HG02938 (cell line): ENCODE measurements at regions not wholly inside any gene's neighbourhood (a gene's known extent, or its start where the extent isn't known, plus 50 kb on each side); places are given as distances from the start of the nearest gene placed in this dataset.
"Not testable (repeated sequence)": the region's sequence is repeated elsewhere in the genome, so short reads cannot be mapped to it uniquely, and the experiment has no call there.

Experiments
- ATAC-seq: cut with Tn5 transposase; IDR thresholded peaks from one replicate; pipeline ENCODE4 v1.9.1; 2021; ENCODE audit warnings: mild to moderate bottlenecking, moderate library complexity; ENCODE audit not compliant: unreplicated experiment

DNA sequence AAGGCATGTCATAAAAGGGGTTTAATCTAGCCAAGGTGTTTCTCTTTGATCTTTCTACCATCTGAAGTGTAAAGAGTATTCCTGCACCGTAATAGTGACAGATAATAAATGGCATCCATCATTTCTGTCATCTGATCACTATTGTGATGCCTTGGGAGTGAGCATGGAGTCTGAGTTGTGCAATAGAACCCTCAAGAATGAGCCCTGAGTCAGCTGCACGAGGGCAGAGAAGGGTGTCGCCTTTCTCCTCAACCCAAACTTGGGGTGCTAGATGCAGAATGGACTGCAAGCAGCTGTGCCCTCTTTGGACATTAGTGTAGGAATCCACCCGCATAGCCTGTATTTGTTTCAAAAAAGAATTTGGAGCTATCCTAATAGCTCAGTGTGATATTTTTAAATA lies 115.2 kb downstream of the ZNF37A start:
- no peak for ATAC-seq

DNA sequence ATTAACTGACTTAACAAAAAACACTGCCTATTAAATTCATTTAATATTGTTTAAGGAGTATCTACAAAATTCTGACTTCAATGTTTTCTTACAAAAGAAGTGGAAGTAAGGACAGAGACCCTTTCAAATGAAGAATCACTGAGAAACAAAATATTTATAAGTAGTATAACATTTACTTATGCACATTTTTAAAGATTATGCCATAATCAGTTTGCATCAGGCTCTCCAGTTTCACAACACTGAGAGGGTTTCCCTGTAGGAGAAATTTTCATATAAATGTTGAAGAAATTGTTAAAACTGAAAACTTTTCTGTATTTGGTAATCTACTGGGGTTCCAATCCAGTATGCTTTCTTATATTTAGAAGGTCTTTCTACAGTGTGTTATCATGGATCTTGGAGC lies 115.6 kb downstream of the ZNF37A start:
- not testable (repeated sequence) for ATAC-seq

DNA sequence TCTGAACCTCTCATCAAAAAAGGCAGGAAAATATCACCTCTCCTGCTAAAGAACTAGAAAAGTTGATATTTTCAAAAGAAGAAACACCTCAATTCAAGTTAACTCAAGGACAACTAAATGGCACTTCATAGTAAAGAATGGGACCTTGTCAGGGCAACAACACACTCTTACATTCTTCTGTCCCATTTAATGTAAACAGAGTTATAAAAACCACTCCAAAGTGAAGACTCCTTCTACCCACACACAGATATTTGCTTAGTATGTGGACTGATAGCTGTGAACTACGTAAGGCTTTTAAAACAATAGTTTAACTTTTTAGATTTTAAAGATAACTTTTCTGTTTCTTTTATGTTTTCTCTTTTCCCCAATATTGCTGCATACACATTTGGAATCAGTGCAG lies 118.3 kb downstream of the ZNF37A start:
- ATAC-seq = no peak

DNA sequence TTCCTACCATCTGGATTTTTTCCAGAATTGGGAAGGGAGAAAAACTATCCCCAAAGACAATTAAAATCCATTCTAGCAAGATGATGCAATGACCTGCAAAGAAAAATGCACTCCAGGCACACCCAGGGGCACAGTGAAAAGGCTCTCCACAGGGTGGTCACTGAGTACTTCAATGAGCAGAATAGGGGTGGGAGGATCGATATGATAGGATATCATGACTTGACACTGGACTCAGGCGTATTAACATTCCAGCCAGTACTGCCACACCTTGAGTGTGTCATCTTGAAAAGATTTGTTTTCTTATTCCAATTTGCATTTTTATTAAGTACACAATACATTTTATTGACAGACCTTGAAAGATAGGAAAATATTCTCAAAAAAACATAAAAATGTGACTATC lies 132.2 kb downstream of the ZNF37A start:
- no peak for ATAC-seq

DNA sequence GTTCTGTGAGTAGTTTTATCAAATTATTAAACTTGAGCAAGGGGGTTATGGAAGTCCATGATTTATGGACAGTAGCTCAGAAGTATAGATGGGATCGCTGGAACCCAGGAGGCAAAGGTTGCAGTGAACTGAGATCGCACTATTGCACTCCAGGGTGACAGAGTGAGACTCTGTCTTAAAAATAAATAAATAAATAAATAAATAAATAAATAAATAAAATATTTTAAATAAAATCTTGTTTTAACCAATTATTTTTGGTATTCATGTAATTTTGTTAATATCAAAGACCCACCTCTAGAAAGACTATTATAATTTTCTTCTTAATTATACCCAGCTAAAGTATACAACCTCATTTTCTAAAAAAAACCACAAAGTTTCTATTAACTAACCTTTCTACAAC lies 134.3 kb downstream of the ZNF37A start:
- no peak for ATAC-seq

DNA sequence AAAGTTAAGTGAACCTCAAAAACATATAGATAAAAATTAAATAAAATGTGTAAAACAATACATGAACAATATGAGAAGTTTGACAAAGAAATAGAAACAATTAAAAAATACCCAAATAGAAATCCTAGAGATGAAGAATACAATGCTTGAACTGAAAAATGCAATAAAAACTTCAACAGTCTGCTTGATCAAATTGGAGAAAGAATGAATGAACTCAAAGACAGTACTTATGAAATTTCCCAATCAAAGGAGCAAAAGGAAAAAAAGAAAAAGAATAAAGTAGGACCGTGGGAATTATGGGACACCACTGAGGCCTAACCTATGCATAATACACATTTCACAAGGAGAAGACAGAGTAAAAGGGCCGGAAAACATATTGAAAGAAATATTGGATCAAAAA lies 144.3 kb downstream of the ZNF37A start:
- ATAC-seq = not testable (repeated sequence)

DNA sequence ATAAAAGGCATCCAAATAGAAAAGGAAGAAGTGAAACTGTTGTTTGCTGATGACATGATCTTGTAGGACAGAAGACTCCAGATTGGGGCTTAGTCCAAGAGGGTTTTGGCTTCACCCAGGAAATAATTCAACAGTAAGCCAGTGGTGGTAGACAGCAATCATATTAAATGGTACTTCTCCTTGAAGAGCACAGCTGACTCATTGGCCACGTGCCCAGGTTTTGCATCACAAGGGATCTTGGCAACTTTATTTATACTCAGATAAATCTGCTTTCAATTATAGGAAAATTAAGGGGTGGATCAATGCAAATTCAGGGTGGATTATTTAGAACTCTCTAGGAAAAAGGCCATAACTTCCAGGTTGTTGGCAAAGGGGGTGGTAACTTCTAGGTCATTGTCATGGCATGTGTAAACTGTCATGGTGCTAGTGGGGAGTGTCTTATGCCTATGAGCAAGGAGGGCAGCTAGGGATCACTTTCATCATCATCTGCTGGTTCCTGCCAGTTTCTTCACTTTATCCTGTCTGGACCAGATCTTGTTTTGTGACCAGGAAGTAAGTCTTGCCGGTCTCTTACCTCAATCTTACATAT lies 148.0 kb downstream of the ZNF37A start:
- ATAC-seq = not testable (repeated sequence)

DNA sequence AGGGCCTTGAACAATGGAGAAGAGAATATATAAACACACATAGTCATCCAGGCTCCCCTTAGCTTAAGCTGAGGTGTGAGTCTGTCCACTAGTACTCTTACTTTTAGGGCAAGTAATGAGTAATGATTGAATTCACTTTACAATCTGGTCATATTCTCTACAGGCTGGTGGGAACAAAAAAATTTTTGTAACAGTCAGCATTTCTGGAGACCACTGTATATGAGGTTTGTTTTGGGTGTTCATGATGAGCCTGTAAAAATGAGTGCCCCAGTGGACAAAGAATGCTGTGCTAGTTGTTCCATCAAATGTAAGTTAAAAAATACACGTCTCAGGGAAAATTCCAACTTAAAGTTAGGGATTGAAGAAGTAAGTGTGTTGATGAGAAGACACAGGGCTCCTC lies 154.0 kb downstream of the ZNF37A start:
- ATAC-seq = not testable (repeated sequence)

DNA sequence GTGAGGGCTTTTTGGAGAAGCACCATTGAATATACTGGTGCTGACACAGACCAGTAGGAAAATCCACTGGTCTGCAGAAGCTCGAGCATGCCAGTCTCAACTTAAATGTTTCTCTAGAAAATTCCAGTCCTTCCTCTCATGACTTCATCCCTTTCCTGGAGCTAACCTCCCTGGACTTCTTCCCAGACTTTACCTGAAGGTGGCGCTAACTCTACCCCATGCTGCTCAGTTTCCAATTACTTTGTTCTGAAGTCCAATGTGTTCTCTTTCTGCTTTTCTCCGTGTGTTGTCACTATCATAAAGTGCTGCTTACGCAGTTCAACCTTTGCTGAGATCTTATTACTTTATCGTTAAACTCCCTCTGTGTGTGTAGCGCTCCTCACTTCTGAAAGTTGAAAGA lies 158.4 kb downstream of the ZNF37A start:
- not testable (repeated sequence) for ATAC-seq

DNA sequence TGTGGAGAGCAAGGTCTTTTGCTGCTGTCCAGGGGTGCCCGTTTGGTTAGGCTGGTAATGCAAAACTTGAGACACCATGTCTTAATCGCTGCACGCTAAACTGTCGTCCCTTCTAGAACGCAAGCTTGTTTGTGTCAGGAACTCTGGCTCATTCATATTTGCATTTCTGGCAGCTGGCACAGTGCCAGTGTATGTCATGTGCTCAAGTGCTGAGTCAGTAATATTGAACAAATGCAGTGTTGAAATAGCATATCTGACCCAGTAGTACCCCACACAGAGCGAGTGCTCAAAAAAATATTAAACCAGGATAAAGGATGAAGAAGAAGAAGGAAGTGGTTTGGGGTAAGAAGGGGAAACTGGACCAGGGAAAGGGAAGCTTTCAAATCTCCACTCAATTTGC lies 173.4 kb downstream of the ZNF37A start:
- not testable (repeated sequence) for ATAC-seq

DNA sequence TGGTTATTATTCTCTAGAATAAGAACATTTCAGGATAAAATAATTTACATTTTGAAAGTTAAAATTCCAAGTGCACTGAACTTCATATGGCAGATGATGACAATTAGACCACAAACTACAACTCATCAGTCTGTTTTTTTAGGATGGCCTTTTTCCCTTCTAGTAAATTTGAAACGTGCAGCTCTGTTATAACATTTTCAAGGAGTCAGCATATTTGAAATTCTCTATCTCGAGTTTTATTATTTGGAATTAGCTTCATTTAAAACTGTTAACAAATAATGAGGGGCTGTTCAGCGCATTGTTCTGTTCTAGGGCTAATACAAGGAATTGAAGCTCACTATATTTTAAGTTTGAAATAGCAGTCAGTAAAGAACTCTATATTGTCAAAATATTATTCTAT lies 176.9 kb downstream of the ZNF37A start:
- not testable (repeated sequence) for ATAC-seq

DNA sequence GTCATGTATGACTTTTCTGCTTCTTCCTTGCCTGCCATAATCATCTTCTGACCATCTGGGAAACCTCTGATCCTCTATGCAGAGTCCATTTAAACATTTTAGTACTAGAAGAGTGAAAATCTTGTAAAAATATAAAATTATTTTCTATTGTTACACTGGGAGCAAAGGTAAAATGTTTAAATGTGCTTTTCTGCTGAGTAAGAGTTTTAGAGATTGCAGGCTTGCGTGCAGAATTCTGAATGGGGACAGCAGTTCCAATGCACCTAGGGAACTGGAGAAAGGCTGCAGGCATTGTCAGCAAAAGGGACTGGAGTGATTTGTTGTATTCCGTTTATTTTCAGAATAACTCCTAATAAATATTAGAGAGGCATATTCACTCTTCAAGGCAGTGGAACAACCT lies 180.7 kb downstream of the ZNF37A start:
- ATAC-seq = not testable (repeated sequence)

DNA sequence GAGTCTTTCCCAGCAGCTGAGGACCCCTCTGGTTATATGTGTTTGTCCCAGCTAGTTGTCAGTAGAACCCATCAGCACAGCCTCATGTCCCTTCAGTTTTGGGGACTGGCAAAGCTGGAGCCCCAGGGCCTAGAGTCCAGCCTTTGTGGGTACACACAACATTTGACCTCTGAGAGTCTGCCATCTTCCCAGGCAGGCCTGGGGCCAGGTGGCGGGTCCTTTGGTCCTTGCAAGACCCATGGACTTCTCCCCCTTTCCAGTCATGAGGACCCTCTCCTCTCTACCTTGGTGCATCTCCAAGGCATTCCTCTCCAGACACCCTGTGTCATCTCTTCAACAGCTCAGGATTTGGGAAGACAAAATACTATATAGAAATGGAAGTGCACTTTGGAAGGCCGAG lies 198.4 kb downstream of the ZNF37A start:
- not testable (repeated sequence) for ATAC-seq

DNA sequence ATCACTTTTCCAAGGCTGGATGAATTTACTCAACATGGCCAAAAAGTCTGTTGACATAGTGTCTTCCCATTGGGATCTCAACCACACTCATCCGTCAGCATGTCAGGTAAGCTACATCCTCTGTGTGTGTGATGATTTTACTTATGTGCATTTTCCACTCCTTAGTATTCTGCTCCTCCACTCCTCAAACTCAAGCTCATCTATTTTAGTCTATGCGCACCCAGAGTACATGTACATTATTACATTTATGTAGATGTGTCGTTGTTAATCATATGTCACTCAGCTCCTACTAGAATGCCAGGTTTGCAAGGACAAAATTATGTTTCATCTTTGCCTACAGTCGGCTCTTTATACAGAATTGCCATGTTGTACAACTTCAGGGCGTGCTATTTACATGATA lies 216.0 kb downstream of the ZNF37A start:
- not testable (repeated sequence) for ATAC-seq

DNA sequence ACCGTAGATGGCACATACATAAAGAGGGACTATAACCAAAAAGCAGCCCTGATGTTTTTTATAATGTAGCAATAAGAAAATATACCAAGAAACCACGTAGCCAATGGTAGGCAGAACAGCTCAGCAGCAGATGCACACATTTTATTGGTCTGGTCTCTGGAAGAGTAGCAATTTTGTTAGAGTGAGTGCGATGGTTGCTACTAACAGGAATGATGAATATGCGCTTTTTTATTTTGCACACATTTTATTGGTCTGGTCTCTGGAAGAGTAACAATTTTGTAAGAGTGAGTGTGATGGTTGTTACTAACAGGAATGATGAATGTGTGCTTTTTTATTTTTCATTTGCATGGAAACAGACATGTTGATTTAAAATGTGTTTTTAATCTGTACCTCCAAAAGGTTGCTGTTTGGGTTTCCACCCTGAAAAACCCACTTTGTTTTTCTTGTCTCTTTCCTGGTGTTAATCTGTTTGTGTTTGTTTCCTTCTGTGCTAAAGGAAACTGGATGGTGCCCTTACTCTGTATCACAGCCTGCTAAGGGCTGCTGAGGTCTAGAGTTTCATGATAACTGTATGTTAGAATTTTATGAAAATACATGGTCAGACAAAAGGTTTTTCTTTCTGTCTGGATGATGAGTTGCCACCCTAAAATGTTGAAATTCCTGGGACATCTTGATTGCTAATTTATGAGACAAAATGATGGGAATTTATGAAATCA lies 221.1 kb downstream of the ZNF37A start:
- not testable (repeated sequence) for ATAC-seq

DNA sequence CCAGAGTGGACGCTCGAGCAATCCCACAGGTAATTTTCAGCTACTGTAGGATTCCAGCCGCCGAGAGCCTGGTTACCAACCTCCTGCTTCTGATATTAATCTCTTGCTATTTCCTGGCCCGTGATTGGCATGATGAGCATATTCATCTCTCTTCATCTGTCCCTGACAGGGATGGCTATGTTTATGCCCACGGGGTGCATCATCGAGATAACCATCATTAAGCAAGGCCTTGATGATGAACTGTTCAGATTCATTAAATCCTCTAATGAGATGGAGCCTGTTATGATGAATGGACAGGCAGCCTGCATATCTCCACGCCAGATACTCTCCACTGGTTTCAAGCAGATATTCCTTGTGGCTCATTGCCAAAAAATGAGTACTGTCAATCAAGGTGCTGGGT lies 227.3 kb downstream of the ZNF37A start:
- not testable (repeated sequence) for ATAC-seq

DNA sequence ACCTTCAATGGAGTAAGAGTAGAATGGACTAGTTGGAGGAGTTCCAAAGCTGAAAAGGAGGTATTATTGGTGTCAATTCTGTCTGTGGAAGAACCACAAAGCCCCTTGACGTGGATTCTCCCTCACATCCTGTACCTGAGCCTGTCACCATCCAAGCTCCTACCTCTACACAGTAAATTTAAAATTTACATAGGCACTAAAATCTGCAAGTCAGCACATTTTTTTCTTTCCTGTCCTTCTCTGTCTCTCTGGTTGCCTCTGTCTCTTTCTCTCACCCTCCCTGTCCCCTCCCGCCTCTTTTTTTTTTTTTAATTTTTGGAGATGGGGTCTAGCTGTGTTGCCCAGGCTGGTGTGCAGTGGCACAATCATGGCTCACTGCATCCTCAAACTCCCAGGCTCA lies 236.2 kb downstream of the ZNF37A start:
- ATAC-seq = not testable (repeated sequence)

DNA sequence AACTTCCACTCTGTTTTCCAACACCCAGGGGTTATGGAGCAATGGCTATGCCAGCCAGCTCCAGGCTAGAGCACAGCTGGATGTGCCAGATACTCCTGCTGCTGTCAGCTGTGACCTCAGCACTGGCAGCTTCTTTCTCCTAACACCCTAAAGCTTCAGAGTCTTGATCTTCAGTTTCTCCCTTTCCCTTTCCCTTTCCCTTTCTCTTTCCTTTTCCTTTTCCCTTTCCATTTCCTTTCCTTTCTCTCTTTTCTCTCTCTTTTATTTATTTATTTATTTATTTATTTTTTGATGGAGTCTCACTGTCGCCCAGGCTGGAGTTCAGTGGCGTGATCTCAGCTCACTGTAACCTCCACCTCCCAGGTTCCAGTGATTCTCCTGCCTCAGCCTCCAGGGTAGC lies 237.0 kb downstream of the ZNF37A start:
- ATAC-seq = not testable (repeated sequence)

DNA sequence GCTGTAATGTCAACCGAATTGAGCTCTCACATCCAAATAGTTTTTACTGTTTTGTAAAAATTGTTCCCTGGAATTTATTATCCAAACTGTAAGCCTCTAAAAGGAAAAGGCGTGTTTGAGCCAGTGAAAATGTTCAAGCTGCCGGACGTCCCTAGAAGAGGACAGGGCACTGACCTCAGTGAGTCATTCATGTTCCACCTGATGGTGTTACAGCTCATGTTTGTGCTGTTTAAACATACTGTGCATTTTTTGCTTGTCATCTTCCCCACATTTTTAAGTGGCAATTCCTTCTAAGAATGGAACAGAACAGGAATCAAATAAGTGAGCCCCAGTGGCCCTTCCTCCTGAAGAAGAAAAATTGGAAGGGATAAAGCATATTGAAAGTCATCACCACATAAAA lies 239.6 kb downstream of the ZNF37A start:
- ATAC-seq = not testable (repeated sequence)

DNA sequence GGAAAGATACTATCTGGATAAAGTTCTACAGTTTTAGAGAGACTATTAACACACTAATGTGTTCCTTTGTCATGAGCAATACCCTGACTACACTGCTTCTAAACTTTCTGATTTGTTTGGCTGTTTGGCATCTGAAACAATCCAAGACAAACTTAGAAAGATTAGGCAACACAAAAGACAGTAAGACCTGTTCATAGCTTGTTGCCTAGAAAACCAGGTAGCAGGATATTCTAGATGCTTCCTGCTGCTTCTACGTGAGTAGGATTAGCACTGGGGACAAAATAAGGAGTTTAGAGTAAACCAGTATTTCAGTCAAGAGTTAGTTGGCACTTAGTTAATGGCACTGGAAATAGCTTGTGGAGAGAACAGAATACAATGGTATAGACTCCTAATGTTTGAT lies 256.5 kb downstream of the ZNF37A start:
- not testable (repeated sequence) for ATAC-seq

DNA sequence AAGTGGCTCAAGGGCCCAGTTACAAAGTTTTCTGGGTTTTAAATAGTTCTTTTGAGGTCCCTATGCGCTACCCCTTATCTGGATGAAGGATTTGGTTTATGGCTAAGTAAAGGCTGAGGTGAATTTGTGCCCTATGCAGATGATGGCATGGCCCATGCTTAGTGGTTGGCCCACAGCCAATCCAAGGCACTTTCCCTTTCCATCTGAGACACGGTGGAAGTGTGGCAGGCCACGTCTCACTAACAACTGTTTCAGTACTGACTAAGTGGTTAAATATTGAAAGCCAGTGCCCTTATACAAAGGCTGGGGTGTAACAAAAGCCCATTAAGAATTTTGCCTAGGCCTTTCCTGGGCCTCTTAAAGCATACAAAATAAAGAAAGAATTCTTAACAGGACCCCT lies 260.3 kb downstream of the ZNF37A start:
- ATAC-seq = not testable (repeated sequence)

DNA sequence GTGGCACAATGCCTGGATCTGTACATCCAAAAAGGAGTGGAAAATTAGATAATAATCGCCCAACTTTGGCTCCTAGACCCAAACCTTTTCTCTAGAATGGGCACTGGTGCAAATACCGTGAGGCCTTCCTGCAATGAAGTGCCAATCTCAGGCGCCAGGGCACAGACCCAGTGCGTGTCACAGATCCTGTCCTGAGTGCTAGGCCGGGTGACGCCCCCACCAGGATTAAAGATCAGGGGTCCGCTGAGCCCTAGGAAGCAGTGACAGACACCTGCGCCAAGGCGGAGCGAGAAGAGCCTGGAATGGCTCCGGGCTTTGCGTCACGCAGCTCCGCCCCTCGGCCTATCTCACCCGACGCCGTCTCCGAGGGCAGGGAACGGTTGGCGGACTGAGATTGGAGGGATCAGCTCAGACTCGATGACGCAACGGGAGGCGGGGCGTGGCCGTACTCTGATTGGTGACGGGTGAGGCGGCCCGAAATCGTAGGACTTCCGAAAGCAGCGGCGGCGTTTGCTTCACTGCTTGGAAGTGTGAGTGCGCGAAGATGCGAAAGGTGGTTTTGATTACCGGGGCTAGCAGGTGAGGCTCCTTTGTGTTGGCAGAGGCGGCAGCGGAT lies 261.9 kb downstream of the ZNF37A start:
- peak; percentile 100 for ATAC-seq
